ENCODE measurements at regions not wholly inside any gene's neighbourhood (a gene's known extent, or its start where the extent isn't known, plus 50 kb on each side); places are given as distances from the start of the nearest gene placed in this dataset.

DNA sequence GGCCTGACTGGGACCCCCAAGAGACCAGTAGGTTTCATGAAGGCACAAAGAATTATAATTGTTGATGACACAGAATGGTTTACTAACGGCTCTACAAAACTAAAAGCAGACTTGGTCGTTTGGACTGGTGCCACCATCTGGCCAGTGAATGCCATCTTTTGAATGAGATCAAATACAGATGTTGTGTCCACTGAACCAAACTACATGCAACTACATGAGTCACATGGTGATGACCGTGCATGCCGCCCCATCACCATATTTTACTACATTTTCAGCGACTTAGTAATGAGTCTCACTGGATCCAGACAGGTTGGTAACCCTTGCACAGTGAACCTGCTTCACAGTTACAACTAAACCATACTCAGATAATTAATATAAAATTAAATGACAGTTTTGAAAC, 803.3 kb downstream of the DIPK2A start:
- H3K14ac ChIP-seq (ENCODE audit: low read length) = no peak overlapping the region
- no peak overlapping the region for H3K18ac ChIP-seq (ENCODE audit: low read length)
- no peak overlapping the region for H3K4me3 ChIP-seq (ENCODE audit: low read depth, low read length)
- H3K36me3 ChIP-seq (ENCODE audit: control insufficient read depth in 1 of 2, insufficient read depth in 2 of 2, low read length in 2 of 2) = no peaks in the 10 kb centered on the region
- no peak overlapping the region for H2BK120ac ChIP-seq (ENCODE audit: insufficient read depth, low read length, poor library complexity)
- H3K79me2 ChIP-seq (ENCODE audit: control insufficient read depth, insufficient read depth, low read length, poor library complexity) = no peaks in the 10 kb centered on the region
- H3K23ac ChIP-seq (ENCODE audit: low read length) = no peak overlapping the region
- H3K27me3 ChIP-seq (ENCODE audit: insufficient read depth, low read length) = no peaks in the 10 kb centered on the region
- H3K9me3 ChIP-seq (ENCODE audit: insufficient read depth, low read depth, low read length) = no peaks in the 10 kb centered on the region
- no peak overlapping the region for H4K91ac ChIP-seq (ENCODE audit: low read depth, low read length)
- no peak overlapping the region for H3K9ac ChIP-seq (ENCODE audit: low read length)
- DNase-seq = no peak
- no peak overlapping the region for H3K4ac ChIP-seq (ENCODE audit: low read depth, low read length)
- no peak overlapping the region for H2AFZ ChIP-seq (ENCODE audit: insufficient read depth, low read length, poor library complexity)
- H3K4me2 ChIP-seq (ENCODE audit: low read length) = no peak overlapping the region
- H4K8ac ChIP-seq (ENCODE audit: low read depth, low read length) = no peak overlapping the region
- no peak overlapping the region for H2BK12ac ChIP-seq (ENCODE audit: low read length)
- no peaks in the 10 kb centered on the region for H3K79me1 ChIP-seq (ENCODE audit: low read length)
- no peak overlapping the region for H2AK5ac ChIP-seq (ENCODE audit: low read length)
- no CpG with 5 or more reads among the region's 5 CpGs for WGBS (ENCODE audit: extremely low coverage, insufficient coverage, insufficient read length)
- no peak overlapping the region for H2BK5ac ChIP-seq (ENCODE audit: low read depth, low read length, poor library complexity)
- H3K4me1 ChIP-seq (ENCODE audit: control insufficient read depth in 1 of 2, insufficient read depth in 2 of 2, low read length in 2 of 2) = no peaks in the 10 kb centered on the region
- no peak overlapping the region for H4K12ac ChIP-seq (ENCODE audit: low read depth, low read length)
- H3K27ac ChIP-seq (ENCODE audit: low read depth, low read length) = no peak overlapping the region

- no peaks in the 10 kb centered on the region for H3K27me3 ChIP-seq (ENCODE audit: insufficient read depth, low read length)
Measured at GRCh38 chr3:144775551-144775950, 803.9 kb downstream of the DIPK2A start.

DNA sequence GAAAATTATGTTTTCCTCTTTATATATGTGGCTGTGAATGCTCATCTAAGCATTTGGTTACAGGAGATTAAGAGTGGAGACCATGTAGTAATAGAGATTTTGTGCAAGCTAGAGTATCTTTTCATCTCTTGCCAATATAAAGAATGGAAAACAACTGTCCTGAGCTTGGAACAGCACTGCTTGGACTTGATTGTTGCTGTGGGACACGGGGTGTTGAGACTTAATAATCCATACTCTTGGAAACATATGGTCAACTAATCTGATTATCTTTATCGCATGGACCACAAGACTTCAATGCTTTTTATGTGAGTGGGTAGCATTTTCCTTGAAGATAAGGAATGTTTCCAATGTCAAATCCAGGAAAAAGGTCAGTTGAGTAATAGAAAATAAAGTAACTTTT, 806.3 kb downstream of the DIPK2A start:
- no peaks in the 10 kb centered on the region for H3K79me2 ChIP-seq (ENCODE audit: control insufficient read depth, insufficient read depth, low read length, poor library complexity)
- no peak overlapping the region for H2BK5ac ChIP-seq (ENCODE audit: low read depth, low read length, poor library complexity)
- H3K27me3 ChIP-seq (ENCODE audit: insufficient read depth, low read length) = no peaks in the 10 kb centered on the region
- H3K79me1 ChIP-seq (ENCODE audit: low read length) = no peaks in the 10 kb centered on the region
- no peak overlapping the region for H3K4me3 ChIP-seq (ENCODE audit: low read depth, low read length)
- no peak overlapping the region for H3K23ac ChIP-seq (ENCODE audit: low read length)
- H3K36me3 ChIP-seq (ENCODE audit: control insufficient read depth in 1 of 2, insufficient read depth in 2 of 2, low read length in 2 of 2) = no peaks in the 10 kb centered on the region
- H2AK5ac ChIP-seq (ENCODE audit: low read length) = no peak overlapping the region
- no peaks in the 10 kb centered on the region for H3K9me3 ChIP-seq (ENCODE audit: insufficient read depth, low read depth, low read length)
- H2BK120ac ChIP-seq (ENCODE audit: insufficient read depth, low read length, poor library complexity) = no peak overlapping the region
- H4K8ac ChIP-seq (ENCODE audit: low read depth, low read length) = no peak overlapping the region
- H3K18ac ChIP-seq (ENCODE audit: low read length) = no peak overlapping the region
- H3K4me1 ChIP-seq (ENCODE audit: control insufficient read depth in 1 of 2, insufficient read depth in 2 of 2, low read length in 2 of 2) = no peaks in the 10 kb centered on the region
- DNase-seq = no peak
- H3K14ac ChIP-seq (ENCODE audit: low read length) = no peak overlapping the region
- no peak overlapping the region for H3K4ac ChIP-seq (ENCODE audit: low read depth, low read length)
- no peak overlapping the region for H3K9ac ChIP-seq (ENCODE audit: low read length)
- no peak overlapping the region for H2BK12ac ChIP-seq (ENCODE audit: low read length)
- no peak overlapping the region for H4K91ac ChIP-seq (ENCODE audit: low read depth, low read length)
- H2AFZ ChIP-seq (ENCODE audit: insufficient read depth, low read length, poor library complexity) = no peak overlapping the region
- H4K12ac ChIP-seq (ENCODE audit: low read depth, low read length) = no peak overlapping the region
- no peak overlapping the region for H3K27ac ChIP-seq (ENCODE audit: low read depth, low read length)
- no peak overlapping the region for H3K4me2 ChIP-seq (ENCODE audit: low read length)
- no CpG with 5 or more reads among the region's 2 CpGs for WGBS (ENCODE audit: extremely low coverage, insufficient coverage, insufficient read length)

More at GRCh38 chr3:144775551-144775950, 803.9 kb downstream of the DIPK2A start:
- H3K79me1 ChIP-seq (ENCODE audit: low read length) = no peaks in the 10 kb centered on the region
- H2AFZ ChIP-seq (ENCODE audit: insufficient read depth, low read length, poor library complexity) = no peak overlapping the region
- H2BK120ac ChIP-seq (ENCODE audit: insufficient read depth, low read length, poor library complexity) = no peak overlapping the region
- no peak overlapping the region for H3K18ac ChIP-seq (ENCODE audit: low read length)
- no peaks in the 10 kb centered on the region for H3K4me1 ChIP-seq (ENCODE audit: control insufficient read depth in 1 of 2, insufficient read depth in 2 of 2, low read length in 2 of 2)
- H4K91ac ChIP-seq (ENCODE audit: low read depth, low read length) = no peak overlapping the region
- H3K4ac ChIP-seq (ENCODE audit: low read depth, low read length) = no peak overlapping the region
- no peak overlapping the region for H3K4me2 ChIP-seq (ENCODE audit: low read length)
- no peak for DNase-seq
- H2BK5ac ChIP-seq (ENCODE audit: low read depth, low read length, poor library complexity) = no peak overlapping the region
- H3K14ac ChIP-seq (ENCODE audit: low read length) = no peak overlapping the region
- no peak overlapping the region for H3K27ac ChIP-seq (ENCODE audit: low read depth, low read length)
- H3K79me2 ChIP-seq (ENCODE audit: control insufficient read depth, insufficient read depth, low read length, poor library complexity) = no peaks in the 10 kb centered on the region
- H2AK5ac ChIP-seq (ENCODE audit: low read length) = no peak overlapping the region
- H4K12ac ChIP-seq (ENCODE audit: low read depth, low read length) = no peak overlapping the region
- H3K4me3 ChIP-seq (ENCODE audit: low read depth, low read length) = no peak overlapping the region
- H3K36me3 ChIP-seq (ENCODE audit: control insufficient read depth in 1 of 2, insufficient read depth in 2 of 2, low read length in 2 of 2) = no peaks in the 10 kb centered on the region
- H2BK12ac ChIP-seq (ENCODE audit: low read length) = no peak overlapping the region
- no peak overlapping the region for H3K9ac ChIP-seq (ENCODE audit: low read length)
- no peak overlapping the region for H3K23ac ChIP-seq (ENCODE audit: low read length)
- H4K8ac ChIP-seq (ENCODE audit: low read depth, low read length) = no peak overlapping the region
- H3K9me3 ChIP-seq (ENCODE audit: insufficient read depth, low read depth, low read length) = no peaks in the 10 kb centered on the region

GRCh38 chr3:144791034-144791433, 819.4 kb downstream of the DIPK2A start:
- no peak overlapping the region for H2AK5ac ChIP-seq (ENCODE audit: low read length)
- H3K79me2 ChIP-seq (ENCODE audit: control insufficient read depth, insufficient read depth, low read length, poor library complexity) = no peaks in the 10 kb centered on the region
- H3K79me1 ChIP-seq (ENCODE audit: low read length) = no peaks in the 10 kb centered on the region
- H4K8ac ChIP-seq (ENCODE audit: low read depth, low read length) = no peak overlapping the region
- no peak overlapping the region for H3K23ac ChIP-seq (ENCODE audit: low read length)
- no peak overlapping the region for H4K12ac ChIP-seq (ENCODE audit: low read depth, low read length)
- no peak overlapping the region for H3K4me3 ChIP-seq (ENCODE audit: low read depth, low read length)
- no peak overlapping the region for H2BK12ac ChIP-seq (ENCODE audit: low read length)
- DNase-seq = no peak
- no peak overlapping the region for H3K9ac ChIP-seq (ENCODE audit: low read length)
- no peaks in the 10 kb centered on the region for H3K36me3 ChIP-seq (ENCODE audit: control insufficient read depth in 1 of 2, insufficient read depth in 2 of 2, low read length in 2 of 2)
- no peak overlapping the region for H4K91ac ChIP-seq (ENCODE audit: low read depth, low read length)
- WGBS (ENCODE audit: extremely low coverage, insufficient coverage, insufficient read length) = no CpG with 5 or more reads among the region's 10 CpGs
- H3K4me1 ChIP-seq (ENCODE audit: control insufficient read depth in 1 of 2, insufficient read depth in 2 of 2, low read length in 2 of 2) = no peaks in the 10 kb centered on the region
- H3K14ac ChIP-seq (ENCODE audit: low read length) = no peak overlapping the region
- H3K27me3 ChIP-seq (ENCODE audit: insufficient read depth, low read length) = no peaks in the 10 kb centered on the region
- H3K9me3 ChIP-seq (ENCODE audit: insufficient read depth, low read depth, low read length) = no peaks in the 10 kb centered on the region
- H3K18ac ChIP-seq (ENCODE audit: low read length) = no peak overlapping the region
- no peak overlapping the region for H3K4me2 ChIP-seq (ENCODE audit: low read length)
- H2BK120ac ChIP-seq (ENCODE audit: insufficient read depth, low read length, poor library complexity) = no peak overlapping the region
- H3K27ac ChIP-seq (ENCODE audit: low read depth, low read length) = no peak overlapping the region
- no peak overlapping the region for H2AFZ ChIP-seq (ENCODE audit: insufficient read depth, low read length, poor library complexity)
- H3K4ac ChIP-seq (ENCODE audit: low read depth, low read length) = no peak overlapping the region
- H2BK5ac ChIP-seq (ENCODE audit: low read depth, low read length, poor library complexity) = no peak overlapping the region
